ENCODE measurements at regions not wholly inside any gene's neighbourhood (a gene's known extent, or its start where the extent isn't known, plus 50 kb on each side); places are given as distances from the start of the nearest gene placed in this dataset.

- peak in 1 of 2 donors; percentile 3 for DNase-seq (ENCODE audit: low read depth in 2 of 2)
Observed at GRCh38 chr1:170457325-170458050, 74.5 kb upstream of the GORAB start.

GRCh38 chr1:170460001-170460400 lies 72.0 kb upstream of the GORAB start:
- no peak for DNase-seq (ENCODE audit: low read depth in 2 of 2)

- DNase-seq (ENCODE audit: low read depth in 2 of 2) = no peak
Observed at GRCh38 chr1:170460414-170461155, 71.4 kb upstream of the GORAB start.

GRCh38 chr1:170461291-170461747 lies 70.6 kb upstream of the GORAB start:
- no peak for DNase-seq (ENCODE audit: low read depth in 2 of 2)

- no peak for DNase-seq (ENCODE audit: low read depth in 2 of 2)
Observed at GRCh38 chr1:170461762-170462384, 70.1 kb upstream of the GORAB start.

- no peak for DNase-seq (ENCODE audit: low read depth in 2 of 2)
Observed at GRCh38 chr1:170470121-170470520, 61.8 kb upstream of the GORAB start.

- DNase-seq (ENCODE audit: low read depth in 2 of 2) = no peak
Observed at GRCh38 chr1:170471398-170472053, 60.4 kb upstream of the GORAB start.

- no peak for DNase-seq (ENCODE audit: low read depth in 2 of 2)
Observed at GRCh38 chr1:170481000-170481399, 51.0 kb upstream of the GORAB start.

Data from stimulated activated CD8-positive, alpha-beta memory T cell treated with anti-CD3 and anti-CD28 coated beads, Interleukin-2, amount 100 ng/mL, for 48 hours (primary cell).